ENCODE measurements at regions not wholly inside any gene's neighbourhood (a gene's known extent, or its start where the extent isn't known, plus 50 kb on each side); places are given as distances from the start of the nearest gene placed in this dataset.
"Not testable (repeated sequence)": the region's sequence is repeated elsewhere in the genome, so short reads cannot be mapped to it uniquely, and the experiment has no call there.

DNA sequence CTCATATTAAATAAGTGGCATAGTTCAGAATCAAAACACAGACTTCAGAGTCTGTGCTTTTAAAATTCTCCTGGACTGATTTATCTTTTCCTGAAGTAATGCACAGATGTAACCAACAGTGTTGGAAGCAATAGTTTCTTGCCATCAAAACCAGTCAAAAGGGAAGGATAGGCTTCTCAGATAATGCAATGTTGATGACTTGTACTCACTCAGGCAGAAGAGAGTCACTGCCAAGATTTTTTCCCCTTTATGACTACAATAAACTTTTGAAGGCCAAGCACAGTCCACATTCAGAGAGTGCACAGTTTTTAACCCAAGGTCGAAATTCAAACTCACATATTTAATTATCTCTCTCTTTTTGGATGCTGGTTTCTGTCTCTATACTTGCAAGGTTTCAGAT is 305.0 kb upstream of the SGO1 start:
- no peak for DNase-seq (ENCODE audit: low read depth, low spot score)

GRCh38 chr3:20488151-20488550 is 302.1 kb upstream of the SGO1 start:
- DNase-seq (ENCODE audit: low read depth, low spot score) = no peak

DNA sequence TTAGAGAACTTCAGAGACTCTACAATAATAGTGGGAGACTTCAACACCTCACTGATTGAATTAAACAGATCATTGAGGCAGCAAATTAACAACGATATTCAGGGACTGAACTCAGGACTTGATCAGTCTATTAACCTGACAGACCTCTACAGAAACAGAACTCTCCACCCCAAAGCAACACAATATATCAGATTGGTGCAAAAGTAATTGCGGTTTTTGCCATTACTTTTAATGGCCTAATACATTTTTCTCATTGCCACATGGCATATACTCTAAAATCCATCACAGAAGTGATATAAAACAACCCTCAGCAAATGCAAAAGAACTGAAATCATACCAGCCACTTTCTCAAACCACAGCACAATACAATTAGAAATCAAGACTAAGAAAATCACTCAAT is 298.1 kb upstream of the SGO1 start:
- no peak for DNase-seq (ENCODE audit: low read depth, low spot score)

DNA sequence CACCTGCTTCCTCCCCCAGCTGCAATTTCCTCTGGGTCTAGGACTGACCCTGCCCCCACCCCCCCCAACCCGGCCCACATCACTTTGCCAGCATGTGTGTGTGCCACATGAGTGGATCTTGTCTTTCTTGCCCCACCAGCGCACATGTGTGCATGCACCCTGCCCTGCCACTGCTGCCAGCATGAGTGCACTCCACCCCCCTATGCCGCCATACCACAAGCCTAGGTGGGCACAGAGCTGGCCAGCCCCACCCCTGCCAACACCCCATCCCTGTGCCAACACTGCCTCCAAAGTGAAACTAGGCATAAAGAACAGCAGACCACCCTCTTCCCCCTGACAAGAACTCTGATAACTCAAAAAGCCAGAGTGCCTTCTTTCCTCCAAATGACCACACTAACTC is 296.3 kb upstream of the SGO1 start:
- no peak for DNase-seq (ENCODE audit: low read depth, low spot score)

- no peak for DNase-seq (ENCODE audit: low read depth, low spot score)
Observed at GRCh38 chr3:20480786-20481365, 294.9 kb upstream of the SGO1 start.

DNA sequence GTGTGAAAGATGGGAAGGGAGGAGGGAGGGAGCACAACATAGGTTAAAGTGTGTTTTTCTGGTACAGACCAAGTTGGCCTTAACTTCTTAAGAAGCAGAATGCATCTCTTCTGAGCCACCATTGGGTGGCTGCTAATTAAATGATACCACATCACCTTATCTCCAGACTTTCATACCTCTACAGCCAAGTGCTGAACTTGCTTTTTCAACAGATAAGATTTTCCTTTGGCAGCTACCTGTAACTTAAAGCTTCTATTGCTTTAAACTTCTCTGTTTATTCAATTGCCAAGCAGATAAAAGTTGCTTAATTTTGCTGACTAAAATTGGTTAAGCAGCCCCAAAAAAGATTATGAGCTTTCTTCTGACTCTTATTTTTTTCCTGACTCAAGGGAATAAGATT is 292.4 kb upstream of the SGO1 start:
- DNase-seq (ENCODE audit: low read depth, low spot score) = no peak

GRCh38 chr3:20464237-20464636 is 278.2 kb upstream of the SGO1 start:
- DNase-seq (ENCODE audit: low read depth, low spot score) = not testable (repeated sequence)

GRCh38 chr3:20462723-20463122 is 276.7 kb upstream of the SGO1 start:
- no peak for DNase-seq (ENCODE audit: low read depth, low spot score)

GRCh38 chr3:20462226-20462625 is 276.2 kb upstream of the SGO1 start:
- DNase-seq (ENCODE audit: low read depth, low spot score) = no peak

DNA sequence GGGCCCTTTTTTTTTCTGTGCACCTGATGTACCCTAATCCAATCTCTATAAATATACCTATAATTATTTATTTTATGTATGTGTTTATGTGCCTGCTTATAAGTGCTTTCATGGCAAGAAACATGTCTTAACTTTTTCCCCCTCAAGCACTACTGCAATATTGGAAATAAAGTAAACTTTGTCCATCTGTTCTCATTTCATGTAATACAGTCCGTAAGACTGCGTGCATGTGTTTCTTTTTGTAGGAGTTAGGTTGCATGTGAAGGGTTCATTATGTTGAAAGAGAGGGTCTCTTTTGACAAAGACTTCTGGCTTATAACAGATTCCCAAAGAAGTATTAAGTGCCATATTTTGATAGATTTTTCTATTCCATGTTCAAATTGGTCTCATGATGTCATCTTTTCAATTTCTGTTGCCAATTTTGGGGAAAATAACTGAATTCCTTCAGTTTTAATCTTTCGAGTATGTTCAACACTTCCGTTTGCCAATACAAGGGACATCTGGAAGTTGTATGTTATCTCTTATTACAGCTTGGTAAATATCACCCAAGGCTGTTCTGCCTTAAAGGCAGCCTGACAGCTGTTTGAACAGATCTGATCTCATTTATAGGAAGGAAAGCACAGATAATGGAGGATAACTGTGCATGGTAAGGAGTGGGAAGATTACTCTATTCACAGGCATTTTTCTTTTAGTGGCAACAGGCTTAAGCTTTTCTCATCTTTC is 273.1 kb upstream of the SGO1 start:
- no peak for DNase-seq (ENCODE audit: low read depth, low spot score)

DNA sequence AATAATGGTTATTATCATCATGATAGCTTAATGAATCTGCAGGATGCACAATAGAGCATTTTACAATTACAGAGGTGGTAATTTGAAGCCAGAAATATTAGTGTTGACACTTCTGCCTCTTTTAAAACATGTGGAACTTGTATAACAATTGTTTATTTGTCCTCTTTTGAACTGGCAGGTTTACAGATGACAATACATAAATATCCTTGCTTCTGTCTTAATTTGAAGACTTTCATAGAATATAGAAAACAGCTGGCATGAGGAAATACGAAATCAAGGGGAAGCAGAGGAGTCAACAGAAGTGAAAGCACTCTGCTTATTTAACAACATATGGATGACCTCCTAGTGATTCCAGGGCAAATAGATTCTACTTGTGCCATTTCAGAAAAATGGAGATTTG is 270.5 kb upstream of the SGO1 start:
- no peak for DNase-seq (ENCODE audit: low read depth, low spot score)

DNA sequence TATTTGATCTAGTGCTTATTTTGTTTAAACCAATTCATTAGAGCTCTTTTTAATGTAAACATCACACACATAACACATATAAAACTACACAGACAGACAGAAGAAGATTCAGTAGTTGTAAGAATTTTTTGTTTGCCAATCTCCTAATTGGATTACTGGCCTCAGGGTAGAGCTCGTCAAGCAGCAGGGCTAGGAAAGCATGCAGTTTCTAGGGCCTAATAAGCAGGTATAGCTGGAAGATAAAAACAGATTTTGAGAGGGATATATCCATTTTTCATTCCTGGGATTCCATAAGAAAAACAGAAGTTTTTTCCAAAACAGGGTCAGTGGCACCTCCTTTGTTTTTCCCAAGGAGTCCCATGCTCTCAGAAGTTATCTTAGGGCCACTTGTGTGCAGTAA is 265.2 kb upstream of the SGO1 start:
- no peak for DNase-seq (ENCODE audit: low read depth, low spot score)

DNA sequence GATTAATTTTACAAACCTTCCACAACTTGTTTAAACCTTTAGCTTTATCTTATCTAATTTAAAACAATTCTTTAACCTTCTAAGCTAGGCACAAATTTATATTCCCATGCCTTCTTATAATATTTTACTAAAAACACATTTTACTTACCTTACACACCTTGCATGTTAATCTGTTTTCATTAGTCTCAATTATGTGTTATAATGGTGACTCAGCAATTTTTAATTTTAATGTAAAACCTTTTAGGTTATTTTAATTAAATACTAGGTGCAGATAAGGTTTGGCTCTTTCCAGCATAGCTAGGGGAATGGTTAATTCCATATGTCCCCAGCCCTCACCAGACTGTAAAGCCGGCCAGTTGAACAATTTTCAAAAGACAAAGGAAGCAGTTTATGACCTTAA is 264.6 kb upstream of the SGO1 start:
- DNase-seq (ENCODE audit: low read depth, low spot score) = no peak

DNA sequence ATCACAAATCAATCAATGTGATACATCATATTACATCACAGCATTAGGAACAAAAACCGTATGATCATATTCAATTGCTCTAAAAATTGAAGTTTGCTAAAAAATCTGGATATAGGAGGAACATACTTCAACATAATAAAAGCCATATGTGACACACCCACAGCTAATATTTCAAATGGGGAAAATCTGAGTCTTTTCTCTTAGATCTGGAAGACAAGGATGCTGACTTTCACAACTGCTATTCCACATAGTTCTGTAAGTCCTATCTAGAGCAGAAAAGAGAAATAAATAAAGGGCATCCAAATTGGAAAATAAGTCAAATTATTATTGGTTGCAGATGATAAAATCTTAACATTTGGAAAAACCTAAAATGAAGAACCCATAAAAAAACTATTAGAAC is 256.8 kb upstream of the SGO1 start:
- no peak for DNase-seq (ENCODE audit: low read depth, low spot score)

DNA sequence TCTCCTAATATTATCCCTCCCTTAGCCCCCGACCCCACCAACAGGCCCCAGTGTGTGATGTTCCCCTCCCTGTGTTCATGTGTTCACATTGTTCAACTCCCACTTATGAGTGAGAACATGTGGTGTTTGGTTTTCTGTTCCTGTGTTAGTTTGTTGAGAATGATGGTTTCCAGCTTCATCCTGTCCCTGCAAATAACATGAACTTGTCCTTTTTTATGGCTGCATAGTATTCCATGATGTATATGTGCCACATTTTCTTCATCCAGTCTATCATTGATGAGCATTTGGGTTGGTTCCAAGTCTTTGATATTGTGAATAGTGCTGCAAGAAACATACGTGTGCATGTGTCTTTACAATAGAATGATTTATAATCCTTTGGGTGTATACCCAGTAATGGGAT is 241.3 kb upstream of the SGO1 start:
- DNase-seq (ENCODE audit: low read depth, low spot score) = not testable (repeated sequence)

GRCh38 chr3:20425138-20425537 is 239.1 kb upstream of the SGO1 start:
- no peak for DNase-seq (ENCODE audit: low read depth, low spot score)

DNA sequence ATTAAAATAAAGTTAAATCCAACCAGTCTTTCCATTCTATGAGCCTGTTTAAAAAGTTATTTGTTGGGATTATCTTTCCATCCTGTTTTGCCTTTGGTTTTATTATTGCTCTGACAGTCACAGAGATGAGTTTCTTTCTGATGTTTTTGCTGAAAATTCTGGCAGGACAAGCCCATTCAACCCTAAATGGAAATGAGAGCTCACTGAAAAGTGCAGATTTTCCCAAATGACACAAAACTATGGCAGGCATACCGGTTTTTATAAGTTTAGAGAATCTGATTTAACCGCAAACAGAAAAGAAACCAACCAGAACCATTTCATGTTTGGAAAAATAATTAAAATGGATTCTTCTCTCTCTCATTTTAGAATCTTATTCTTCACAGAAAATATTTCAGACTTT is 238.1 kb upstream of the SGO1 start:
- no peak for DNase-seq (ENCODE audit: low read depth, low spot score)

DNA sequence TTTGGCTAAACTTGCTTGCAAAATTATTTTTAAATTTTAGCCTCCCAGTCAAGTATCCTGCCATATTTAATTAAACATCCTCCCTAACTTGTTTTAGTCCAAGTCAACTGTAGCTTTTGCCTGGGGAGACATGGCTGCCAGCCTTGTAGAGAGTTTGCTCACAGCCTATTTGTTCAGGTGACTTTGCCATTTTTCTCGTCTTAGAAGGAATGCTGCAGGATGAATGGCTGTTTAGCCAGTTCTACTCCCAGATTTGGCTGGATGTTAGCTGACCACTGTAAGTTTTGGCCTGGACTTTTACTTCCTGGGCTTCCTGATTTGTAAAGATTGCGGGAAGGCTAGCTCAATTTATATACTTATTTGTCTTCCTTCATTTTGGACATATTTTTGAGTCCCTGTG is 236.4 kb upstream of the SGO1 start:
- DNase-seq (ENCODE audit: low read depth, low spot score) = no peak

DNA sequence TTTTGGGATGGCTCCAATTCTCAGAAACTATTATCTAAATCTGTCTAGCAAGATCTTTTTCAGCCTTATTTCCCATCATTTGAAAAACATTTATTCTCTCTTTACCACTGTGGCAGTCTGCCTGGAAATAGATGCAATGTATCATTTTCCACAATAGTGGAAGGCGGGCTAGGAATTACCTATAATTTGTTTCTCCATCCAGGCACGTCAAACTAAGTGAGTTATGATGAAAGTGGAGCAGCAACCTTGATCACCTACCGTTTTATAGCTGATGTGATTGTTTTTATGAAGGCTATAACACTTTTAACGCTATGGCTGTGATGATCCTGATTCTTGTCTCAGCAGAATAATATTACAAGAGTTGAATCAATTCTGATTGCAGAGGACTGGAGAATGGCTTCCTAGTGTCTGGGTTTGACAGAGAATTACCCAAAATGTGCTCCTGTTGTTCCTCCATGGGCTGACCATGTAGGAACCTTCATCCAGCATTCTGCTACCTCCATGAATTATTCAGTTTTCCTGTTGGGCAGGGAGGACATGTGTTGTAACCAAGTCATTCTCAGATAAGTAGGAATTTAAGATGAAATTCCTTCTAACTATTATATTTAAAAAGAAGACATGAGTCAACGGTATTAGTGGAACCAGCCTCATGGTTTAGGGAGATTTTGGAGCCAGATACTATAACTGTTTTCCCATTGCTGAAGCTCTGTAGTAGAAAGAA is 231.5 kb upstream of the SGO1 start:
- DNase-seq (ENCODE audit: low read depth, low spot score) = no peak

GRCh38 chr3:20406611-20407011 is 220.6 kb upstream of the SGO1 start:
- no peak for DNase-seq (ENCODE audit: low read depth, low spot score)

DNA sequence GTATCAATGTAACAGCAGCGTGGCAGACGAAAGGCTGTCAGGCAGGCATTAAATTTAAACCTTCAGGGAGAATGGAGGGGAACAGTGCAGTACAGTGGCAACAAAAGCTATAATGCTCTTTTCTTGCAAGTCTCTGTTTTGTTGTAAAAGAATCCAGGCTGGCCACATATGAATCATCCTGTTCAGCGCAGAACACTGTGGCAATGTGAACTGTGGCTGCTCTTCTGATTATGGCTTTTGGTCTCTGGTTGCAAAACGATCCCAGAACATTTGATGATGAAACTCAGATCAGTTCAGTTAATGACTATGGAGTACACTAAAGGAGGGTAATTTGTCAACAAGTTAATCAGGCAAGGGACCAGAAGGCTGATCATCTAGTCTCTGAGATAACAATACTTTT is 219.7 kb upstream of the SGO1 start:
- DNase-seq (ENCODE audit: low read depth, low spot score) = no peak

DNA sequence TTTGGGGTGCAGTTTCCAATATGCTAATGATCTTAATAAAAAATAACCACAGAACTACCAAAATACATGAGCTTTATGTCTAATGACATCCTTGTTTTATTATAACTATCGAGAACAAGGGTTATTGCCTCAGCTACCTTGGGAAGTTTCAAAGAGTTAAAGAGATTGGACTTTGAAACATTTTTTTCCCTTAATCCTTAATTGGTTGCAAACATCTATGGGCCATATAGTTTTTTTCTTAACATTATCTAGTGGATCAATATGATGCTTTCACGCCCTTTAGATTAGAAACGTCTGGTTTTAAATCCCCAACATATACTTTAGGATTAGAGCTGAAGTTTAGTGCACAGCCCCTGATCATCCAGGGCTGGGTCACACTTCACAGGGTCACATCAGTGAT is 219.2 kb upstream of the SGO1 start:
- no peak for DNase-seq (ENCODE audit: low read depth, low spot score)

DNA sequence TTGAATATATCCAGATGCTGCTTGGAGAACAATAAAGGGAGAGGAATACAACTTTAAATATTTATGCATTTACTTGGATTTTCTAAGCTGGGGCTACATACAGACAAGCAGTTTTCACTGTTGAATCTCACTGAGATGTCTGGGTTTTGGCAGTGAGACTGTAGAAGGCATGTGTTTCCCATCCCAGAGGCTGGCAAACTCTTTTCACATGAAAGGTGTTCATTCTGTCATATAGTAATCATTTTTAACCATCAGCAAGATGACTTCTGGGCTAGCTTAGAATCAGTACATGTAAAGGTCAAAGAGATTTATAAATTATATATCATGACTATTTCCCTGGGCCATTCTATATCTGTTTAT is 218.7 kb upstream of the SGO1 start:
- no peak for DNase-seq (ENCODE audit: low read depth, low spot score)

Measured in brain pericyte (primary cell).